ENCODE measurements at regions not wholly inside any gene's neighbourhood (a gene's known extent, or its start where the extent isn't known, plus 50 kb on each side); places are given as distances from the start of the nearest gene placed in this dataset. TPM values are rescaled to one million over a fixed set of nuclear protein-coding genes. Genes with fewer than 3 reads are reported as not detected.

- 55% methylated on average over 3 of the region's 3 CpGs for WGBS (ENCODE audit: low lambda C conversion rate, missing lambda C conversion rate)
- no peak overlapping the region for H3K4me3 ChIP-seq
- H3K9me2 ChIP-seq (replicated peaks; ENCODE audit: insufficient read depth), result no peaks in the 10 kb centered on the region
- no peaks in the 10 kb centered on the region for H3K79me2 ChIP-seq
- TF ChIP-seq EZH2 (IDR thresholded peaks at IDR 0.05; ENCODE audit: borderline replicate concordance) (no peak), EZH2phosphoT487 (IDR thresholded peaks at IDR 0.05; ENCODE audit: low read depth, severe bottlenecking, unreplicated experiment) (no peak), CTCF (IDR thresholded peaks at IDR 0.05; ENCODE audit: poor library complexity) (no peak)
- H3K9me3 ChIP-seq (ENCODE audit: low read depth), result no peaks in the 10 kb centered on the region
- no peak for DNase-seq (ENCODE audit: low spot score)
- H3K36me3 ChIP-seq (replicated peaks; ENCODE audit: insufficient read depth, low read depth), result no peaks in the 10 kb centered on the region
- no peak overlapping the region for H3K27ac ChIP-seq
- no peak overlapping the region for H3K4me2 ChIP-seq
- H4K20me1 ChIP-seq (ENCODE audit: insufficient read depth, poor library complexity, severe bottlenecking), result no peaks in the 10 kb centered on the region
- no peak overlapping the region for H2AFZ ChIP-seq
- no peaks in the 10 kb centered on the region for H3K4me1 ChIP-seq (ENCODE audit: insufficient read depth)
- H3K27me3 ChIP-seq, result no peaks in the 10 kb centered on the region
Measured at GRCh38 chr12:40634517-40635131, 57.6 kb upstream of the CNTN1 start.

GRCh38 chr12:40635141-40635731 lies 57.0 kb upstream of the CNTN1 start:
- H3K36me3 ChIP-seq (replicated peaks; ENCODE audit: insufficient read depth, low read depth), result no peaks in the 10 kb centered on the region
- WGBS (ENCODE audit: low lambda C conversion rate, missing lambda C conversion rate), result 64% methylated on average over 1 of the region's 1 CpG
- H3K27me3 ChIP-seq, result no peaks in the 10 kb centered on the region
- H3K27ac ChIP-seq, result no peak overlapping the region
- H3K9me2 ChIP-seq (replicated peaks; ENCODE audit: insufficient read depth), result no peaks in the 10 kb centered on the region
- no peak for TF ChIP-seq EZH2phosphoT487 (IDR thresholded peaks at IDR 0.05; ENCODE audit: low read depth, severe bottlenecking, unreplicated experiment)
- no peak for TF ChIP-seq EZH2 (IDR thresholded peaks at IDR 0.05; ENCODE audit: borderline replicate concordance)
- no peak for TF ChIP-seq CTCF (IDR thresholded peaks at IDR 0.05; ENCODE audit: poor library complexity)
- no peak for DNase-seq (ENCODE audit: low spot score)
- no peak overlapping the region for H3K4me3 ChIP-seq
- no peak overlapping the region for H2AFZ ChIP-seq
- H3K79me2 ChIP-seq, result no peaks in the 10 kb centered on the region
- no peaks in the 10 kb centered on the region for H3K4me1 ChIP-seq (ENCODE audit: insufficient read depth)
- H3K9me3 ChIP-seq (ENCODE audit: low read depth), result no peaks in the 10 kb centered on the region
- H3K4me2 ChIP-seq, result no peak overlapping the region
- H4K20me1 ChIP-seq (ENCODE audit: insufficient read depth, poor library complexity, severe bottlenecking), result no peaks in the 10 kb centered on the region

Small RNA genes lying in the stretch of these regions (small RNA-seq; reads per million reads assigned to genes)
- not detected for gene RNU6-713P
